Mucosa of descending colon (tissue), 3 donors: ENCODE measurements at regions not wholly inside any gene's neighbourhood (a gene's known extent, or its start where the extent isn't known, plus 50 kb on each side); places are given as distances from the start of the nearest gene placed in this dataset.

Experiments used
- ATAC-seq: fragments of 200-7000 bp; cut with Tn5 transposase; one replicate; pipeline ENCODE4 v1.9.1; 2020; ENCODE audit warnings: mild to moderate bottlenecking, moderate library complexity
- DNase-seq, 3 donors: peaks; one replicate each; pipeline ENCODE4 v3.0.0-alpha.2; 2020
- H3K36me3 ChIP-seq: fragments of 200-600 bp; one replicate; pipeline ENCODE4 v1.8.0; 2021; ENCODE audit warnings: low read depth, mild to moderate bottlenecking
- H3K4me1 ChIP-seq: fragments of 200-600 bp; one replicate; pipeline ENCODE4 v1.8.0; 2021; ENCODE audit warnings: low read depth, mild to moderate bottlenecking
- H3K4me3 ChIP-seq: fragments of 200-600 bp; one replicate; pipeline ENCODE4 v1.8.0; 2021; ENCODE audit warnings: mild to moderate bottlenecking
- H3K9me3 ChIP-seq: fragments of 200-600 bp; one replicate; pipeline ENCODE4 v1.8.0; 2021; ENCODE audit warnings: mild to moderate bottlenecking
- CTCF ChIP-seq: fragments of 200-600 bp; IDR thresholded peaks from one replicate; pipeline ENCODE4 v1.8.0; 2022; ENCODE audit warnings: antibody characterized with exemption, mild to moderate bottlenecking
- intact Hi-C, 2 donors: fragments of 100-400 bp; cut with DNase I in 1 of 2; cut with micrococcal nuclease in 1 of 2; formaldehyde crosslinking; loops; one replicate each; pipeline versions ENCODE4 v1.11.0 to v1.11.1; 2022; cut with DNase I, micrococcal nuclease
- donor health status: DM: no; HTN: no; CAD: no; lungs with moderate emphysema.
- donor health status: DM: no; HTN: no; CAD: no.
- donor health status: DM: no; HTN: yes; CAD: no.

DNA sequence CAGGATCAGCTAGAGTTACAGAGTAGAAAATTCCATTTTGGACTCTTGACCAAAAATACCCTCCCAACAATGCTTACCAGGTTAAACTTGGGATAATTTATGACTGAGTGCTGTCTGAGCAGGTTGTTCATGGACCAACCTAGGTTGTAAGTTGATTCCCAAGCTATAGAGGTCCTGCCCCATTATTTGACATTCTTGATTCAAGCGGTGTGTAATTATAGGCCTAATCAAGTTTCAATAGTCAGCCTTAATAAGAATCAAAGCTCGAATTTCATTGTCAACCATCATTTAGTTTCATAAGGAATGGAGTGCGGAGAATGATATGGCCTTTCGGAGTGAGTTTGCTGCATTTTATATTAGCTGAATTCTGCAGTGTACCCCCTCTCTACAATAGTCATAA, 152.8 kb upstream of the FIGN start:
- no peak for ATAC-seq
- Histone ChIP-seq H3K9me3 (no peaks in the 10 kb centered on the region), H3K4me3 (no peak overlapping the region), H3K36me3 (no peaks in the 10 kb centered on the region), H3K4me1 (no peaks in the 10 kb centered on the region)
- no peak for TF ChIP-seq CTCF
- no peak for DNase-seq
- intact Hi-C loops, result no loop called here

- Histone ChIP-seq H3K4me3 (no peak overlapping the region), H3K36me3 (no peaks in the 10 kb centered on the region), H3K4me1 (no peaks in the 10 kb centered on the region), H3K9me3 (no peaks in the 10 kb centered on the region)
- intact Hi-C loops, result no loop called here
- no peak for ATAC-seq
- no peak for DNase-seq
- no peak for TF ChIP-seq CTCF
These were observed 151.4 kb upstream of the FIGN start for GRCh38 chr2:163887182-163887581.

GRCh38 chr2:163884416-163884815, 148.6 kb upstream of the FIGN start:
- DNase-seq (no peak), ATAC-seq (no peak)
- H3K4me3 ChIP-seq, result no peak overlapping the region
- H3K4me1 ChIP-seq, result no peaks in the 10 kb centered on the region
- no peak for TF ChIP-seq CTCF
- intact Hi-C loops, result no loop called here
- no peaks in the 10 kb centered on the region for H3K36me3 ChIP-seq
- no peaks in the 10 kb centered on the region for H3K9me3 ChIP-seq

- no peaks in the 10 kb centered on the region for H3K9me3 ChIP-seq
- H3K36me3 ChIP-seq, result no peaks in the 10 kb centered on the region
- no peak overlapping the region for H3K4me3 ChIP-seq
- no peaks in the 10 kb centered on the region for H3K4me1 ChIP-seq
- no peak for ATAC-seq
- intact Hi-C loops, result no loop called here
- peak in 1 of 3 donors; percentile 9 for DNase-seq
- TF ChIP-seq CTCF, result no peak
These were observed 142.9 kb upstream of the FIGN start for GRCh38 chr2:163878718-163879117.

GRCh38 chr2:163877316-163877715, 141.5 kb upstream of the FIGN start:
- no peak overlapping the region for H3K4me3 ChIP-seq
- intact Hi-C loops, result no loop called here
- no peaks in the 10 kb centered on the region for H3K9me3 ChIP-seq
- DNase-seq (no peak), ATAC-seq (no peak)
- no peaks in the 10 kb centered on the region for H3K4me1 ChIP-seq
- no peaks in the 10 kb centered on the region for H3K36me3 ChIP-seq
- TF ChIP-seq CTCF, result no peak

DNA sequence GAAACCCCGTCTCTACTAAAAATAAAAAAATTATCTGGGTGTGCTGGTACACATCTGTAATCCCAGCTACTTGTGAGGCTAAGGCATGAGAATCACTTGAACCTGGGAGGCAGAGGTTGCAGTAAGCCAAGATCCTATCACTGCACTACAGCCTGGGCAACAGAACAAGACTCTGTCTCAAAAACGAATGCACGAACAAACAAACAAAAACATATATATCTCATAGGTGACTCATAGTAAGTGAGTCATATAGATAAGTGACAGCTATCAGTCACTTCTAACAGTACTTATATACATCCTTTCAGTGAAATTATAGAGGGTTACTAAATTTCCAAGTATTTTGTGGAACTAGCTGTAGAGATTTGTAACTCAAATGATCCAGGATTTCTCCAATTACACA, 127.3 kb upstream of the FIGN start:
- no peaks in the 10 kb centered on the region for H3K4me1 ChIP-seq
- H3K9me3 ChIP-seq, result no peaks in the 10 kb centered on the region
- H3K36me3 ChIP-seq, result no peaks in the 10 kb centered on the region
- no peak for DNase-seq
- H3K4me3 ChIP-seq, result no peak overlapping the region
- ATAC-seq, result no peak
- no peak for TF ChIP-seq CTCF
- intact Hi-C loops, result no loop called here
